Prostate gland (tissue), 2 donors: ENCODE measurements at regions not wholly inside any gene's neighbourhood (a gene's known extent, or its start where the extent isn't known, plus 50 kb on each side); places are given as distances from the start of the nearest gene placed in this dataset.

Experiments used
- CTCF ChIP-seq, 4 experiments: fragments of 200-600 bp in 2 of 4; fragments of 450-650 bp in 2 of 4; sonication (generic) in 2 of 4; IDR thresholded peaks; 1 replicate in 3 of 4; 2 replicates in 1 of 4; pipeline ENCODE4 v1.5.1; 2016 to 2019; ENCODE audit warnings: antibody characterized with exemption in 4 of 4, mild to moderate bottlenecking in 2 of 4, moderate library complexity in 2 of 4
- POLR2A ChIP-seq: fragments of 450-650 bp; IDR thresholded peaks from one replicate; pipeline ENCODE4 v1.6.1; 2016; ENCODE audit warnings: antibody characterized with exemption, mild to moderate bottlenecking
- POLR2AphosphoS5 ChIP-seq: sonication (generic); formaldehyde crosslinking; IDR thresholded peaks from one replicate; pipeline ENCODE4 v1.6.1; 2017; ENCODE audit warnings: antibody characterized with exemption

GRCh38 chr3:135311699-135312098 lies 516.6 kb downstream of the EPHB1 start:
- no peak for TF ChIP-seq CTCF (IDR thresholded peaks at IDR 0.05)
- no peak for TF ChIP-seq POLR2A
- TF ChIP-seq POLR2AphosphoS5 = no peak
